ENCODE measurements at regions not wholly inside any gene's neighbourhood (a gene's known extent, or its start where the extent isn't known, plus 50 kb on each side); places are given as distances from the start of the nearest gene placed in this dataset.

- no peak overlapping the region for H2BK120ac ChIP-seq (replicated peaks; ENCODE audit: low read depth, low read length)
- POLR2A ChIA-PET (ENCODE audit: partially characterized antibody), result no interaction called here
- no peak overlapping the region for H3K56ac ChIP-seq (replicated peaks; ENCODE audit: insufficient read length, low read depth, low read length)
- H3K23me2 ChIP-seq (ENCODE audit: low read depth, low read length), result no peaks in the 10 kb centered on the region
- H2BK20ac ChIP-seq (ENCODE audit: low read length), result no peak overlapping the region
- FAIRE-seq (no peak), DNase-seq (ENCODE audit: low read depth in 1 of 2, low spot score in 2 of 2) (no peak)
- CTCF ChIA-PET (ENCODE audit: partially characterized antibody), result interaction anchor here (0.6 to 2.9 kb wide), 5 partner anchors 8 to 540 kb away, joined by 3 to 13 read pairs (median 6); no protein-coding TSS in a partner anchor
- no peak overlapping the region for H4K8ac ChIP-seq (ENCODE audit: extremely low read depth, insufficient read depth, low read length)
- no peak overlapping the region for H3K4me2 ChIP-seq (ENCODE audit: insufficient read depth in 1 of 2, low read depth in 2 of 2, low read length in 2 of 2)
- H2BK5ac ChIP-seq (ENCODE audit: low read depth, low read length), result no peak overlapping the region
- H4K91ac ChIP-seq (replicated peaks; ENCODE audit: insufficient read length, low read length), result no peak overlapping the region
- H4K5ac ChIP-seq (ENCODE audit: insufficient read length, low read depth, low read length), result no peak overlapping the region
- no peak overlapping the region for H3K4ac ChIP-seq (replicated peaks; ENCODE audit: insufficient read length, low read depth, low read length)
- no peak overlapping the region for H3K23ac ChIP-seq (ENCODE audit: insufficient read length)
- no peak overlapping the region for H3K27ac ChIP-seq (ENCODE audit: low read depth, low read length)
- no peak overlapping the region for H3K4me3 ChIP-seq (ENCODE audit: extremely low read depth in 1 of 4, insufficient read depth in 2 of 4, low read depth in 3 of 4, low read length in 4 of 4)
- H3K18ac ChIP-seq (ENCODE audit: extremely low read depth, low read length), result no peak overlapping the region
- no peak overlapping the region for H2AFZ ChIP-seq (ENCODE audit: low read length)
- H3K4me1 ChIP-seq (replicated peaks in 1 of 4; ENCODE audit: control insufficient read depth in 3 of 4, insufficient read depth in 4 of 4, low read length in 3 of 4), result no peaks in the 10 kb centered on the region
- no peak overlapping the region for H3K9ac ChIP-seq (replicated peaks in 1 of 4; ENCODE audit: extremely low read depth in 1 of 4, low read depth in 3 of 4, low read length in 3 of 4)
- H3K79me2 ChIP-seq (ENCODE audit: control insufficient read depth in 1 of 2, insufficient read depth in 2 of 2, low read length in 2 of 2), result no peaks in the 10 kb centered on the region
- no peaks in the 10 kb centered on the region for H4K20me1 ChIP-seq (replicated peaks in 1 of 2; ENCODE audit: control insufficient read depth in 1 of 2, insufficient read depth in 2 of 2, low read length in 2 of 2)
- no peaks in the 10 kb centered on the region for H3K9me3 ChIP-seq (ENCODE audit: insufficient read depth in 2 of 2, low read depth in 1 of 2, low read length in 1 of 2)
- H2BK12ac ChIP-seq (ENCODE audit: low read depth, low read length), result no peak overlapping the region
- H3K27me3 ChIP-seq (replicated peaks in 1 of 4; ENCODE audit: control insufficient read depth in 3 of 4, extremely low read depth in 1 of 4, insufficient read depth in 3 of 4, low read length in 3 of 4), result no peaks in the 10 kb centered on the region
- no peaks in the 10 kb centered on the region for H3K79me1 ChIP-seq (ENCODE audit: low read depth, low read length)
- H2AK5ac ChIP-seq (ENCODE audit: low read depth, low read length), result no peak overlapping the region
- H3K36me3 ChIP-seq (ENCODE audit: control insufficient read depth in 2 of 4, insufficient read depth in 4 of 4, low read length in 3 of 4), result no peaks in the 10 kb centered on the region
- no peak overlapping the region for H2BK15ac ChIP-seq (ENCODE audit: low read length)
- 93% methylated on average over 3 of the region's 3 CpGs; no CpG with 5 or more reads in 1 of the 2 experiments for WGBS, 2 experiments (ENCODE audit: extremely low coverage in 1 of 2, insufficient coverage in 1 of 2, insufficient read length in 1 of 2, insufficient replicate concordance in 2 of 2, low coverage in 1 of 2, low lambda C conversion rate in 2 of 2, missing lambda C conversion rate in 1 of 2)
- no peak overlapping the region for H3K14ac ChIP-seq (ENCODE audit: insufficient read length)
- TF ChIP-seq TCF12 (IDR thresholded peaks at IDR 0.05; ENCODE audit: low read depth, low read length) (no peak), USF2 (IDR thresholded peaks at IDR 0.05; ENCODE audit: low read length) (no peak), GTF2F1 (IDR thresholded peaks at IDR 0.05; ENCODE audit: borderline replicate concordance, low read depth, low read length) (no peak), ASH2L (IDR thresholded peaks at IDR 0.05; ENCODE audit: low read length) (no peak), SP1 (IDR thresholded peaks at IDR 0.05; ENCODE audit: low read depth, low read length) (no peak), BCL11A (IDR thresholded peaks at IDR 0.05; ENCODE audit: low read depth in 2 of 2, low read length in 2 of 2) (no peak), FOSL1 (IDR thresholded peaks at IDR 0.05; ENCODE audit: insufficient read depth, low read depth, low read length) (no peak), SP4 (IDR thresholded peaks at IDR 0.05; ENCODE audit: low read length) (no peak), HDAC2 (IDR thresholded peaks at IDR 0.05; ENCODE audit: borderline replicate concordance in 1 of 2, low read depth in 2 of 2, low read length in 2 of 2) (no peak), NANOG (IDR thresholded peaks at IDR 0.05; ENCODE audit: insufficient read depth, low read depth, low read length, poor library complexity, severe bottlenecking) (no peak), CHD2 (IDR thresholded peaks at IDR 0.05; ENCODE audit: low read length) (no peak), ATF3 (IDR thresholded peaks at IDR 0.05; ENCODE audit: insufficient read depth, low read depth, low read length) (no peak)
These were observed 244.5 kb upstream of the MYO3A start for GRCh38 chr10:25689346-25690100.
